Smooth muscle cell (in vitro differentiated cells): ENCODE measurements at regions not wholly inside any gene's neighbourhood (a gene's known extent, or its start where the extent isn't known, plus 50 kb on each side); places are given as distances from the start of the nearest gene placed in this dataset.

Source experiments
- DNase-seq: peaks from one replicate; lab custom pipeline; 2025; ENCODE audit not compliant: unreplicated experiment; lab: John Stamatoyannopoulos, UW
- H2AFZ ChIP-seq: fragments of 200-600 bp; sonication (generic); 2 replicates; pipeline ENCODE4 v1.6.0; 2016; ENCODE audit warnings: antibody characterized with exemption, low read depth, mild to moderate bottlenecking
- H3F3A ChIP-seq: fragments of 200-600 bp; sonication (generic); 2 replicates; pipeline ENCODE4 v1.6.0; 2017; ENCODE audit warnings: antibody characterized with exemption, low read depth
- H3K27ac ChIP-seq: fragments of 200-600 bp; sonication (generic); 2 replicates; pipeline ENCODE4 v1.5.1; 2016; ENCODE audit warnings: low read depth, mild to moderate bottlenecking
- H3K27me3 ChIP-seq: fragments of 200-600 bp; sonication (generic); 2 replicates; pipeline ENCODE4 v1.6.1; 2016; ENCODE audit warnings: low read depth, mild to moderate bottlenecking
- H3K36me3 ChIP-seq: fragments of 200-600 bp; sonication (generic); 2 replicates; pipeline ENCODE4 v1.5.1; 2016; ENCODE audit warnings: low read depth
- H3K4me1 ChIP-seq: fragments of 200-600 bp; sonication (generic); 2 replicates; pipeline ENCODE4 v1.5.1; 2016; ENCODE audit warnings: low read depth
- H3K4me2 ChIP-seq: fragments of 200-600 bp; sonication (generic); 2 replicates; pipeline ENCODE4 v1.6.0; 2016; ENCODE audit warnings: mild to moderate bottlenecking
- H3K4me3 ChIP-seq: fragments of 200-600 bp; sonication (generic); 2 replicates; pipeline ENCODE4 v1.5.1; 2016; ENCODE audit warnings: mild to moderate bottlenecking
- H3K79me2 ChIP-seq: fragments of 200-600 bp; sonication (generic); 2 replicates; pipeline ENCODE4 v1.6.0; 2016; ENCODE audit warnings: low read depth, mild to moderate bottlenecking
- H3K9ac ChIP-seq: fragments of 200-600 bp; sonication (generic); 2 replicates; pipeline ENCODE4 v1.6.0; 2016; ENCODE audit warnings: low read depth
- H3K9me3 ChIP-seq: fragments of 200-600 bp; sonication (generic); replicated peaks from 2 replicates; pipeline ENCODE4 v1.5.1; 2016; ENCODE audit warnings: low read depth
- H4K20me1 ChIP-seq: fragments of 200-600 bp; sonication (generic); 2 replicates; pipeline ENCODE4 v1.6.0; 2016; ENCODE audit warnings: low read depth
- WGBS: methylation state at CpG from one replicate; pipeline ENCODE4 v1.1.7; 2016; ENCODE audit warnings: low lambda C conversion rate; 5-methylcytosine and 5-hydroxymethylcytosine counted together
- TF ChIP-seq, protein P1 (sequence below): fragments of 200-600 bp; sonication (generic); IDR thresholded peaks from 2 replicates; pipeline ENCODE4 v1.5.1; 2017; ENCODE audit warnings: borderline replicate concordance, mild to moderate bottlenecking, antibody characterized with exemption; ENCODE audit not compliant: insufficient read depth, poor library complexity, severe bottlenecking

DNA sequence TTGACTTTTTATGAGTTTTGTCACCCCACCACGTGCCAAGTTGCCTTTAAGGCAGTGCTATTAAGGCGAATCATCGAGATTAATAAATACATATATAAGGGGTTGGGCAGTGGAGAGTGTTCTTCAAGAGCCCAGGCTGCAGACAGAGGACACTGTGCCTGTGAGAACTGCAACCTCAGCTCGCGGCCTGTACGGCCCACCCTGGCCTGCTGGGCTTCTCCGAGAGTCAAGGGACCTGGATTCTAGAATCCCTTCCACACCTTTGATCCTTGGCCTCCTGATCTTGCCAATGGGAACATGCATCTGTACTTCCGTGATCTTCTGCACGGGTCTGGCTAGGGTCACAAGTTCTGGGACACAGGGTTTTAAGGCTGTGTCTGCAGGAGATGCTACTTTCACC is 54.5 kb downstream of the IRX5 start:
- no peak overlapping the region for H3K4me2 ChIP-seq
- H3K27me3 ChIP-seq, result no peaks in the 10 kb centered on the region
- H3K9me3 ChIP-seq, result no peaks in the 10 kb centered on the region
- 86% methylated on average over 9 of the region's 9 CpGs for WGBS
- no peaks in the 10 kb centered on the region for H3F3A ChIP-seq
- DNase-seq, result no peak
- peaks cover 14% of the 10 kb centered on the region for H3K4me1 ChIP-seq
- H3K27ac ChIP-seq, result no peak overlapping the region
- no peaks in the 10 kb centered on the region for H4K20me1 ChIP-seq
- no peak overlapping the region for H2AFZ ChIP-seq
- no peaks in the 10 kb centered on the region for H3K79me2 ChIP-seq
- H3K36me3 ChIP-seq, result no peaks in the 10 kb centered on the region
- TF ChIP-seq, protein P1, sequence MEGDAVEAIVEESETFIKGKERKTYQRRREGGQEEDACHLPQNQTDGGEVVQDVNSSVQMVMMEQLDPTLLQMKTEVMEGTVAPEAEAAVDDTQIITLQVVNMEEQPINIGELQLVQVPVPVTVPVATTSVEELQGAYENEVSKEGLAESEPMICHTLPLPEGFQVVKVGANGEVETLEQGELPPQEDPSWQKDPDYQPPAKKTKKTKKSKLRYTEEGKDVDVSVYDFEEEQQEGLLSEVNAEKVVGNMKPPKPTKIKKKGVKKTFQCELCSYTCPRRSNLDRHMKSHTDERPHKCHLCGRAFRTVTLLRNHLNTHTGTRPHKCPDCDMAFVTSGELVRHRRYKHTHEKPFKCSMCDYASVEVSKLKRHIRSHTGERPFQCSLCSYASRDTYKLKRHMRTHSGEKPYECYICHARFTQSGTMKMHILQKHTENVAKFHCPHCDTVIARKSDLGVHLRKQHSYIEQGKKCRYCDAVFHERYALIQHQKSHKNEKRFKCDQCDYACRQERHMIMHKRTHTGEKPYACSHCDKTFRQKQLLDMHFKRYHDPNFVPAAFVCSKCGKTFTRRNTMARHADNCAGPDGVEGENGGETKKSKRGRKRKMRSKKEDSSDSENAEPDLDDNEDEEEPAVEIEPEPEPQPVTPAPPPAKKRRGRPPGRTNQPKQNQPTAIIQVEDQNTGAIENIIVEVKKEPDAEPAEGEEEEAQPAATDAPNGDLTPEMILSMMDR, result no peak
- H3K4me3 ChIP-seq, result no peak overlapping the region
- no peak overlapping the region for H3K9ac ChIP-seq

DNA sequence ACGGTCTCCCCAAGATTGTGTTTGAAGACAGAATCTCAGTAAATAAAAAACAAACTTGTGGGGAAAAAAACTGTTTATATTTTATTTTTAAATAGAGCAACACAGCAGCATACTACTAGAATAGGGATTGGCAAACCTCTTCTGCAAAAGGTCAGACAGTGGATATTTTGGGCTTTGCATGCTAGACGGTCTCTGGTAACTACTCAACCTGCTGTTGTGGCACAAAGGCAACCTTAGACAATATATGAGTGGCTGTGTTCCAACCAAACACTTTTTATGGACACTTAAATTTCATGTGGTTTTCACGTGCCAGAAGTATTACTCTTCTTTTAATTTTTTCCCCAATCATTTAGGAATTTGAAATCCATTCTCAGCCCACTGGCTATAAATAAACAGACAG is 55.0 kb downstream of the IRX5 start:
- TF ChIP-seq, protein P1, result no peak
- Histone ChIP-seq H3K36me3 (no peaks in the 10 kb centered on the region), H3K4me2 (no peak overlapping the region), H3K4me1 (peaks cover 14% of the 10 kb centered on the region), H3K4me3 (no peak overlapping the region), H4K20me1 (no peaks in the 10 kb centered on the region), H3K27me3 (no peaks in the 10 kb centered on the region), H2AFZ (no peak overlapping the region), H3F3A (no peaks in the 10 kb centered on the region), H3K79me2 (no peaks in the 10 kb centered on the region), H3K9ac (no peak overlapping the region), H3K27ac (no peak overlapping the region), H3K9me3 (no peaks in the 10 kb centered on the region)
- 93% methylated on average over 3 of the region's 3 CpGs for WGBS
- no peak for DNase-seq

DNA sequence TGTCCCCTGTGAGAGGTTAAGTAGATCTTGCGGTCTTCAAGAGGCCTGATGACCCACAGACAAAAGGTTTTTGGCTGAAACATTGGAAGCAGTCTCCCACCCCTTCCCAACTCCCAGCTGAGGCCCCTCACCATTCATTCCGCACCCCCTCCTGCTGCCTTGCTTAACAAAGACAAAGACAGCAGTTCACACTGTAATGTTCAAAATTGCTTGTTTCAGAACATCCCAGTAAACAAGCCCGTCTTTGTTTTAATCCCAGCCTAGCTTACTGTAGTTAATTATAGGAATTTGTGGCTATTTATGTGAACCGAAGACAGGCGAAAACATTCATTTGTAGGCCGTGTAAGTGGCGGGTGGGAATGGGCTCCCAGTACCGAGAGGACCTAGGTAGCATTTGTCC is 55.7 kb downstream of the IRX5 start:
- no peak overlapping the region for H3K27ac ChIP-seq
- no peaks in the 10 kb centered on the region for H3K36me3 ChIP-seq
- no peak overlapping the region for H3K4me2 ChIP-seq
- no peak overlapping the region for H2AFZ ChIP-seq
- H3K9me3 ChIP-seq, result no peaks in the 10 kb centered on the region
- 75% methylated on average over 8 of the region's 8 CpGs for WGBS
- H3K27me3 ChIP-seq, result peaks cover 1% of the 10 kb centered on the region
- H3K79me2 ChIP-seq, result no peaks in the 10 kb centered on the region
- no peak for DNase-seq
- H3F3A ChIP-seq, result no peaks in the 10 kb centered on the region
- no peak overlapping the region for H3K9ac ChIP-seq
- TF ChIP-seq, protein P1, result no peak
- H3K4me3 ChIP-seq, result no peak overlapping the region
- peaks cover 14% of the 10 kb centered on the region for H3K4me1 ChIP-seq
- H4K20me1 ChIP-seq, result no peaks in the 10 kb centered on the region

DNA sequence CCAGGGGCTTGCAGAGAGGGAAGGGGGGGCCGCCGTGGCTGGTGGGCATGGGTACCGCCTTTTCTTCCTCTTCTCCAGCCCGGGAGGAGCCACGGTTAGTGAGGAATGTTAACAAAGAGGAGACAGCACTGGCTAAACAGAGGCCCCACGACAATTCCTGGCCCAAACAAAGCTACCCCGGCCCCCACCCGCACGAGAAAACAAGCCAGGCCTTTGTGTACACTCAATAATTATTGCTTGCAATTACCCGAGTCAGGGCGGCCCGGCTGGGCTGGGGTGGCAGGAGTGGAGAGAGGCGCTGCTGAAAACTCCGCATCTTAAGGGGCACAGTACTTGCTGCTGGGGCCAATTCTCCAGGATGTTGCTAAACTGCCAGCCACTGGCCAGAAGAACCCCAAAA is 56.4 kb downstream of the IRX5 start:
- peaks cover 14% of the 10 kb centered on the region for H3K4me1 ChIP-seq
- WGBS, result 72% methylated on average over 14 of the region's 14 CpGs

More for the DNA sequence above, 56.4 kb downstream of the IRX5 start:
- Histone ChIP-seq H2AFZ (no peak overlapping the region), H3K36me3 (no peaks in the 10 kb centered on the region), H3K79me2 (no peaks in the 10 kb centered on the region), H4K20me1 (no peaks in the 10 kb centered on the region), H3K4me2 (no peak overlapping the region), H3K27ac (no peak overlapping the region), H3F3A (no peaks in the 10 kb centered on the region), H3K4me3 (no peak overlapping the region), H3K9me3 (no peaks in the 10 kb centered on the region), H3K27me3 (peaks cover 8% of the 10 kb centered on the region), H3K9ac (no peak overlapping the region)
- TF ChIP-seq, protein P1, result no peak
- no peak for DNase-seq
